HG03175 (cell line): ENCODE measurements at regions not wholly inside any gene's neighbourhood (a gene's known extent, or its start where the extent isn't known, plus 50 kb on each side); places are given as distances from the start of the nearest gene placed in this dataset.

ENCODE experiments used
- ATAC-seq: cut with Tn5 transposase; IDR thresholded peaks from one replicate; pipeline ENCODE4 v1.9.1; 2021; ENCODE audit warnings: mild to moderate bottlenecking, moderate library complexity; ENCODE audit not compliant: unreplicated experiment

- no peak for ATAC-seq
These were observed 135.8 kb downstream of the RPL22L1 start for GRCh38 chr3:170734043-170734734.

GRCh38 chr3:170732660-170733245, 137.2 kb downstream of the RPL22L1 start:
- no peak for ATAC-seq

- no peak for ATAC-seq
These were observed 138.7 kb downstream of the RPL22L1 start for GRCh38 chr3:170731281-170731680.

- no peak for ATAC-seq
These were observed 139.8 kb downstream of the RPL22L1 start for GRCh38 chr3:170730071-170730812.

GRCh38 chr3:170728181-170728580, 141.8 kb downstream of the RPL22L1 start:
- ATAC-seq, result no peak

- no peak for ATAC-seq
These were observed 141.9 kb upstream of the SLC7A14 start for GRCh38 chr3:170727754-170728153.

GRCh38 chr3:170726976-170727661, 141.2 kb upstream of the SLC7A14 start:
- no peak for ATAC-seq

- no peak for ATAC-seq
These were observed 139.4 kb upstream of the SLC7A14 start for GRCh38 chr3:170725285-170725731.

GRCh38 chr3:170724599-170725280, 138.9 kb upstream of the SLC7A14 start:
- no peak for ATAC-seq

- no peak for ATAC-seq
These were observed 137.4 kb upstream of the SLC7A14 start for GRCh38 chr3:170723241-170723640.

- ATAC-seq, result no peak
These were observed 135.7 kb upstream of the SLC7A14 start for GRCh38 chr3:170721563-170721962.

GRCh38 chr3:170719300-170719699, 133.4 kb upstream of the SLC7A14 start:
- no peak for ATAC-seq

- ATAC-seq, result no peak
These were observed 133.0 kb upstream of the SLC7A14 start for GRCh38 chr3:170718848-170719247.

GRCh38 chr3:170717410-170718402, 131.8 kb upstream of the SLC7A14 start:
- no peak for ATAC-seq

GRCh38 chr3:170716172-170716805, 130.4 kb upstream of the SLC7A14 start:
- no peak for ATAC-seq

- ATAC-seq, result no peak
These were observed 129.0 kb upstream of the SLC7A14 start for GRCh38 chr3:170714562-170715535.

- no peak for ATAC-seq
These were observed 128.2 kb upstream of the SLC7A14 start for GRCh38 chr3:170714122-170714521.

- ATAC-seq, result no peak
These were observed 127.8 kb upstream of the SLC7A14 start for GRCh38 chr3:170713653-170714052.
